Peyer's patch (tissue), 4 donors: ENCODE measurements at regions not wholly inside any gene's neighbourhood (a gene's known extent, or its start where the extent isn't known, plus 50 kb on each side); places are given as distances from the start of the nearest gene placed in this dataset.

Experiments
- CTCF ChIP-seq, 6 experiments: fragments of 450-650 bp in 4 of 6; fragments of 200-600 bp in 2 of 6; sonication (generic) in 1 of 6; IDR thresholded peaks; one replicate each; pipeline ENCODE4 v1.5.1; 2017 to 2019; ENCODE audit warnings: antibody characterized with exemption in 6 of 6, mild to moderate bottlenecking in 3 of 6, moderate library complexity in 1 of 6
- POLR2A ChIP-seq, 2 donors: fragments of 450-650 bp; IDR thresholded peaks; one replicate each; pipeline ENCODE4 v1.5.1; 2017; ENCODE audit warnings: antibody characterized with exemption in 2 of 2, mild to moderate bottlenecking in 2 of 2, moderate library complexity in 2 of 2

GRCh38 chr2:186379052-186379451, 107.0 kb upstream of the ZC3H15 start:
- TF ChIP-seq CTCF (IDR thresholded peaks at IDR 0.05) (no peak), POLR2A (IDR thresholded peaks at IDR 0.05) (no peak)
